Cardiac septum (tissue), 1 donor: ENCODE measurements at regions not wholly inside any gene's neighbourhood (a gene's known extent, or its start where the extent isn't known, plus 50 kb on each side); places are given as distances from the start of the nearest gene placed in this dataset.
"Not testable (repeated sequence)": the region's sequence is repeated elsewhere in the genome, so short reads cannot be mapped to it uniquely, and the experiment has no call there.

ENCODE experiments used
- DNase-seq: peaks from one replicate; pipeline ENCODE4 v3.0.0-alpha.2; 2020; ENCODE audit warnings: low spot score
- intact Hi-C: fragments of 100-400 bp; cut with DNase I; formaldehyde crosslinking; loops from one replicate; pipeline ENCODE4 v1.14.0; 2022
- donor health status: DM: no; HTN: no; CAD: no.

DNA sequence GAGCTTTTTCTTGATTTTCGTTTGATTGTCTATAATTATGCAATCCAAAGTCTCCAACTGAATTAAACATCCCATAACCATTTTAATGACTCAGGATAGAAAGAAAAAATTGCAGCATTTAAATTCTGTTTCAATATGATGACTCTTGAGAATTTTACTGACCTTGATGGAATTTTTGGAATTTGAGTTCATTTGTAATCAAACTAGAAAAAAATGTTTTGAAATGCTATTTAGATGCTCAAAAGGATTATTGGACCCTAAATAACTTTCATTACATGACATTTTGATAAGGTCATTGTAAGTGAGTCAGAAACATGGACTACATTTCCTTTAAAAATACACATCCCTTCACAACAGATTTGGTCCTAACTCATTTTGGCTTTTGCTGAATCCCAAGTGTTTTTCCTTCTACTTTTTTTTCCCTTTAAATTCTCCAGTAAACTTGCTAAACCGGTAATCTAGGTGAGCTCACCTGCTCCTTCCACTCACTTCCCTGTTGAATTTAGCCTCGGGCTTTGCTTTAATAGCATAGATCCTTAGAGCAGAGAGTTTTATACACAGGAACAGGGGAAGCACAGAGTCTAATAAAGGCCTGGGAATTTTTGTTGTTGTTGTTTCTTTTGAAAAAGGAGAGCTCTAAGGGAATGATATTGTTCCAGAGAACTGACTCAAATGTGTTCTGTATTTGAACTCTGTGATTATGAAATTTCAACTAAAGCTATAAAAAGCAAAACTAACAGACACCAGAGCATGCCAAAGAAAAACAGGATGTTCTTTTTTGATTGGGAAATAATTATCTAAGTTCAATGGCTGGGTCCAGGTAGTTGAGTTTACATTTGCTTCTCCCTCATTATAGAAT is 1088.2 kb upstream of the CITED2 start:
- DNase-seq, result no peak
- intact Hi-C loops, result no loop called here

DNA sequence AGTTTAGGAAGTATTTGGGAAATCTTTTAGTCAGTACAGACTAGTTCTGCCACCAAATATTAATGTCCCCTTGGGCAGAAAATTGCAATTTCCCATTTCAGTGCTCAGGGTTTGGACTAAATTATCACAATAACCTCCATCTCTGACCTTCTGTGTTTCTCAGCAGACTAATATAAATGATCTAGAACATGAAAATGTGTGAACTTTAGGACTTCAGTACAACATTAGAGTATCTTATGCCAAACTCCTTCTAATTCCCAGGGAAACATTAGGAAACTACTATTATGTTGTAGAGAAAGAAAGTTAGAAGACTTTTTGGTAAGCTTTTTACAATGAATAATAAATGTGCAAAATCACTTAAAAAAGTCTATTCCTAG is 1087.6 kb upstream of the CITED2 start:
- intact Hi-C loops, result no loop called here
- no peak for DNase-seq

- no peak for DNase-seq
- intact Hi-C loops, result no loop called here
These were observed 1085.8 kb upstream of the CITED2 start for GRCh38 chr6:140460267-140460666.

- intact Hi-C loops, result no loop called here
- no peak for DNase-seq
These were observed 1084.8 kb upstream of the CITED2 start for GRCh38 chr6:140459209-140459608.

DNA sequence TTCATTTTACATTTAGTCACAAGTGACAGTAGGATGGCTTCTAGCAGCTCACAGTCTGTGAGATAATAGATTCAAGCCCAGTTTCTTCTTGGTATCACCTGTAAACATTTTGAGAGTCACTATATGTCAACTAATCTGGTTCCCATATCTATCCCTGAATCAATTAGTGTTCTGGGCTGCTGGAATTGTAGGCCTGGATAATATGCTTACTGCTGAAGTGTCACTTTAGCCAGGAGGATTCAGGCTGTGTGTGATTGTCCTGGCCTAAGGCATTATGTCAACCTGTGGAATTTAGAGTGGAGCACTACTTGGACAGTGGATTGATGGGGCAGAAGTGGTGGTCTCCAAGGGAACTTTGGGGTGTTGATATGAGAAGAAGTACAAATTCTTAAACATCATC is 1071.8 kb upstream of the CITED2 start:
- no peak for DNase-seq
- intact Hi-C loops, result loop anchor here (10.0 kb wide), 1 partner anchor 461 kb away; no protein-coding TSS in a partner anchor

GRCh38 chr6:140445474-140446004 is 1071.1 kb upstream of the CITED2 start:
- DNase-seq, result no peak
- intact Hi-C loops, result loop anchor here (10.0 kb wide), 1 partner anchor 461 kb away; no protein-coding TSS in a partner anchor

DNA sequence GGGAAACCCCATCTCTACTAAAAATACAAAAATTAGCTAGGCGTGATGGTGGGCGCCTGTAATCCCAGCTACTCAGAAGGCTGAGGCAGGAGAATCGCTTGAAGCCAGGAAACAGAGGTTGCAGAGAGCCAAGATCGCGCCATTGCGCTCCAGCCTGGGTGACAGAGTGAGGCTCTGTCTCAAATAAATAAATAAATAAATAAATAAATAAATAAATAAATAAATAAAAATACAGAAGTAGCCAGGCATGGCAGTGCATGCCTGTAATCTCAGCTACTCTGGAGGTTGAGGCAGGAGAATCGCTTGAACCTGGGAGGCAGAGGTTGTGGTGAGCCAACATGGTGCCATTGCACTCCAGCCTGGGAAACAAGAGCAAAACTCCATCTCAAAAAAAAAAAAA is 1068.7 kb upstream of the CITED2 start:
- intact Hi-C loops, result loop anchor here (5.0 to 10.0 kb wide), 2 partner anchors 458 to 561 kb away; no protein-coding TSS in a partner anchor
- DNase-seq, result not testable (repeated sequence)

DNA sequence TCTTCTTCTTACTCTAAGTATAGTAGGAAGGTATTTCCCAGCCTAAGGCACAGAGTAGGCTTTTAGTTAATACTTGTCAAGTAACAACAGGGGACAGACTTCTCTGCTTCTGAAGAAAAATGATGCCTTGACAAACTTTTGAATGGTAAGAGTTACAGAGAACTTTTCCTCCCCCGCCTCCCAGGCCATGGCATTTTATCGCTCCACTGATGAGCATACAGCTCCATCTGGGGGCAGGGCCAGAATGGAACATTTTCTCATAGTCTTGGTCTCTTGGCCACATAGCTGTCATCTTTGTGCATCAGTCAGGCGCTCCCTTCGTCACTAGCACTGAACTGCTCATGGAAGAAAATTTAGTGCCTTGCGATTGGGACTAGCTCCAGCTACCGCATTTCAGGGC is 1066.8 kb upstream of the CITED2 start:
- intact Hi-C loops, result loop anchor here (2.0 to 10.0 kb wide), 3 partner anchors 456 to 1066 kb away; partner anchors contain the start of gene CITED2
- peak; percentile 81 for DNase-seq

DNA sequence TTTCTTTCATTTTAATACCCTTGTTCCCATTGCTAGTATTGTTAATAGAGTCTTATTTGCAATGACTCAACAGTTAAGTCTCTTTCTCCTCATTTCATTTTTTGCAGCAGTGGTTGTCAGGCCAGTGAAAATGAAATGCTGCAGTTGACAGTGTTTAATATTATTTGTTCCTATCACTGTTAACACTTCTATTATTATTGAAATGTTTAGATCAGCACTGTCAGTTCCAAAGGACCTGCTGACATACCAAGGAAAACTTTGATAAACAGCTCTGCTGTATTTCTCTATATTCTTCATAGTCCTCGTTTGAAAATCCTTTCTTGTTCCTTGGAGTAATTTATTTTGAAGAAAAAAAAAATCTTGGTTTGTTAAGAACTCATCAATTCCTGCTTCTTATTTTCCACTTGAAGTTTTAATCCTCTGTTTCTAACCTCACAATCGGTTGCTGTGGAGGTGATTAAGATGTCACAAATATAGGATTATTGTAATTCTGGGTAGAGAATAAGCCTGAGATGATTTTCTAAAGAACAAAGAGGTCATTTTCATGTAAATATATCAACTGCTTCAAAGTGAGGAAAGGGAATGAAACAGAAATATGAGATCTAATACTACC is 1065.9 kb upstream of the CITED2 start:
- no peak for DNase-seq
- intact Hi-C loops, result loop anchor here (2.0 to 10.0 kb wide), 3 partner anchors 456 to 1066 kb away; partner anchors contain the start of gene CITED2

- DNase-seq, result no peak
- intact Hi-C loops, result no loop called here
These were observed 1063.9 kb upstream of the CITED2 start for GRCh38 chr6:140438346-140438735.

GRCh38 chr6:140437619-140438345 is 1063.3 kb upstream of the CITED2 start:
- no peak for DNase-seq
- intact Hi-C loops, result no loop called here

GRCh38 chr6:140436023-140436811 is 1061.8 kb upstream of the CITED2 start:
- DNase-seq, result no peak
- intact Hi-C loops, result no loop called here

GRCh38 chr6:140434761-140435160 is 1060.3 kb upstream of the CITED2 start:
- no peak for DNase-seq
- intact Hi-C loops, result no loop called here

DNA sequence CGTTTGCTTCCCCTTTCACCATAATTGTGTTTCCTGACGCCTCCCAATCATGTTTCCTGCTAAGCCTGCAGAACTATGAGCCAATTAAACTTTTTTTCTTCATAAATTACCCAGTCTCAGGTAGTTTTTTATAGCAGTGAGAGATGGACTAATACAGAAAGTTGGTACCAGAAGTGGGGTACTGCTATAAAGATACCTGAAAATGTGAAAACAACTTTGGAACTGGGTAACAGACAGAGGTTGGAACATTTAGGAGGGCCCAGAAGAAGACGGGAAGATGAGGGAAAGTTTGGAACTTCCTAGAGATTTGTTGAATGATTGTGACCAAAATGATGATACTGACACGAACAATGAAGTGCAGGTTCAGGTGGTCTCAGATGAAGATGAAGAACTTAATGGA is 1058.6 kb upstream of the CITED2 start:
- intact Hi-C loops, result no loop called here
- no peak for DNase-seq

- intact Hi-C loops, result no loop called here
- no peak for DNase-seq
These were observed 1053.4 kb upstream of the CITED2 start for GRCh38 chr6:140427842-140428241.

DNA sequence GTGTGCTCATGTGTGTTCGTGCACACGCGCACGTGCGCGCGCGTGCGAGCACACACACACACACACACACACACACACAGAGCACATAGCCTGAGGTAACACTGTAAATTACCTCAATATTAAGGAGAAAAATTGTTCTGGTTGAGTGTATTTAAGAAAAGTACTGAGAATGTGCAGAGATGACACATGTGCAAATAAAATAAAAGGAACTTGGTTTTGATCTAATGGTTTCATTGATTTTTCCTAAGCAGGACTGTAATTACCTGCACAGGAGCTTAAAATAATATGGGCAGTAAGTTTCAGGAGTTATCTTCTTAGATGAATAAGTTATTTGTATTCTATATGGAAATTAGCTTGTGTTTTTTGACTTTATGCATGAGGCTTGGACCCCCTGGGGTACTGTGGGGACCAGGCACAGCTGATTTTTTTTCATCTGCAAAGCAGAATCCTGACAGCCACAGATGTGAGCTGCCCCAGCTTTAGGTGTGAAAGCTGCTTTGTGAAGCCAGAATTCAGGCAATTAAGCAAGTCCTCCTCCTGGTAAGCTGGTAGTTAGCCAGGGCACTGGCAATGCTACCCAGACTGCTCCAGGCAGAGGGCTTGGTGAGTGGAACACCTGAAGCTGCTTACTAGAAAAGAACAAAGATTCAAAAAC is 1040.6 kb upstream of the CITED2 start:
- DNase-seq, result no peak
- intact Hi-C loops, result no loop called here

GRCh38 chr6:140403020-140403419 is 1028.6 kb upstream of the CITED2 start:
- intact Hi-C loops, result no loop called here
- DNase-seq, result no peak

- DNase-seq, result no peak
- intact Hi-C loops, result no loop called here
These were observed 1027.3 kb upstream of the CITED2 start for GRCh38 chr6:140401761-140402160.

DNA sequence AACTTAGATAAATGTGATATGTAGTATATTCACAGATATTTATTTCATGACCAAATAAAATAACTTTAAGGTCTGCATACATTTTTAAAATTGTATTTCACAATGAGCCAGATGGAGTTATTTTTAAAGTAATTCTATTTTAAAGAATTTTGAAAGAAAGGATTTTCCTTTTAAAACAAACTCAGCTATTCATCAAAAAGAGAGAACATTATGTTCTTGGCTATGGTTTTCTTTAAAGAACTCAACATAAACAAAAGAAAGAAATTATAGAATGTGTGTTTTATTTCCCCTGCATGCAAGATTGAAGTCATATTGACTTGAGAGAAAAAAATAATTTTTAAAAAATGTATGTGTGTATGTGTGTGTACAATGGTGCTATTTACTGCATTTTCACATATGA is 1023.6 kb upstream of the CITED2 start:
- DNase-seq, result no peak
- intact Hi-C loops, result no loop called here
